ENCODE measurements at regions not wholly inside any gene's neighbourhood (a gene's known extent, or its start where the extent isn't known, plus 50 kb on each side); places are given as distances from the start of the nearest gene placed in this dataset.
A peak's percentile ranks its signal among the peaks of the same experiment; 100 is the strongest.

GRCh38 chr9:89899573-89899972, 294.8 kb downstream of the GADD45G start:
- Histone ChIP-seq H3K4me2 (ENCODE audit: insufficient read depth in 1 of 2, low read depth in 2 of 2, low read length in 2 of 2) (no peak overlapping the region), H3K56ac (replicated peaks; ENCODE audit: insufficient read length, low read depth, low read length) (no peak overlapping the region), H3K27ac (ENCODE audit: low read depth, low read length) (no peak overlapping the region), H2BK12ac (ENCODE audit: low read depth, low read length) (no peak overlapping the region), H3K4me3 (ENCODE audit: extremely low read depth in 1 of 4, insufficient read depth in 2 of 4, low read depth in 3 of 4, low read length in 4 of 4) (no peak overlapping the region), H3K79me1 (ENCODE audit: low read depth, low read length) (no peaks in the 10 kb centered on the region), H4K91ac (replicated peaks; ENCODE audit: insufficient read length, low read length) (no peak overlapping the region), H3K79me2 (ENCODE audit: control insufficient read depth in 1 of 2, insufficient read depth in 2 of 2, low read length in 2 of 2) (no peaks in the 10 kb centered on the region), H3K36me3 (ENCODE audit: control insufficient read depth in 2 of 4, insufficient read depth in 4 of 4, low read length in 3 of 4) (no peaks in the 10 kb centered on the region), H3K4me1 (replicated peaks in 1 of 4; ENCODE audit: control insufficient read depth in 3 of 4, insufficient read depth in 4 of 4, low read length in 3 of 4) (peaks cover 0 to 2% (median 0%) of the 10 kb centered on the region in 4 experiments; a peak in 1 of 7 replicates), H3K18ac (ENCODE audit: extremely low read depth, low read length) (no peak overlapping the region), H2AFZ (ENCODE audit: low read length) (no peak overlapping the region), H2AK5ac (ENCODE audit: low read depth, low read length) (no peak overlapping the region), H2BK5ac (ENCODE audit: low read depth, low read length) (no peak overlapping the region), H2BK15ac (ENCODE audit: low read length) (no peak overlapping the region), H4K5ac (ENCODE audit: insufficient read length, low read depth, low read length) (no peak overlapping the region), H4K8ac (ENCODE audit: extremely low read depth, insufficient read depth, low read length) (no peak overlapping the region), H3K9ac (replicated peaks in 1 of 4; ENCODE audit: extremely low read depth in 1 of 4, low read depth in 3 of 4, low read length in 3 of 4) (no peak overlapping the region), H3K4ac (replicated peaks; ENCODE audit: insufficient read length, low read depth, low read length) (no peak overlapping the region), H2BK120ac (replicated peaks; ENCODE audit: low read depth, low read length) (no peak overlapping the region), H3K9me3 (ENCODE audit: insufficient read depth in 2 of 2, low read depth in 1 of 2, low read length in 1 of 2) (no peaks in the 10 kb centered on the region), H3K27me3 (replicated peaks in 1 of 4; ENCODE audit: control insufficient read depth in 3 of 4, extremely low read depth in 1 of 4, insufficient read depth in 3 of 4, low read length in 3 of 4) (no peaks in the 10 kb centered on the region), H3K14ac (ENCODE audit: insufficient read length) (peak overlapping the region; percentile 12), H2BK20ac (ENCODE audit: low read length) (no peak overlapping the region), H3K23me2 (ENCODE audit: low read depth, low read length) (no peaks in the 10 kb centered on the region; the same call in 1 of the 2 replicates), H3K23ac (ENCODE audit: insufficient read length) (no peak overlapping the region), H4K20me1 (replicated peaks in 1 of 2; ENCODE audit: control insufficient read depth in 1 of 2, insufficient read depth in 2 of 2, low read length in 2 of 2) (no peaks in the 10 kb centered on the region)
- no peak for FAIRE-seq
- ChIA-PET CTCF (ENCODE audit: partially characterized antibody) (interaction anchor here (0.7 to 2.1 kb wide), 4 partner anchors 39 to 306 kb away, joined by 3 to 4 read pairs (median 3); no protein-coding TSS in a partner anchor), POLR2A (ENCODE audit: partially characterized antibody) (no interaction called here)
- no peak for TF ChIP-seq POLR2AphosphoS5 (IDR thresholded peaks at IDR 0.05; ENCODE audit: low read depth, low read length)
- TF ChIP-seq E2F6 (IDR thresholded peaks at IDR 0.05) = no peak
- no peak for TF ChIP-seq ATF3 (IDR thresholded peaks at IDR 0.05; ENCODE audit: insufficient read depth, low read depth, low read length)
- peak; percentile 40; the same call in 1 of the 2 replicates for TF ChIP-seq MAX (IDR thresholded peaks at IDR 0.05)
- TF ChIP-seq RAD21 (IDR thresholded peaks at IDR 0.05 in 1 of 2, conservative IDR thresholded peaks at IDR 0.05 in 1 of 2; ENCODE audit: low read depth in 2 of 2, low read length in 2 of 2) = no peak
- TF ChIP-seq CBX8 (IDR thresholded peaks at IDR 0.05; ENCODE audit: borderline replicate concordance, low read depth, low read length) = no peak
- 90% methylated on average over 3 of the region's 3 CpGs; no CpG with 5 or more reads in 1 of the 2 experiments for WGBS, 2 experiments (ENCODE audit: extremely low coverage in 1 of 2, insufficient coverage in 1 of 2, insufficient read length in 1 of 2, insufficient replicate concordance in 2 of 2, low coverage in 1 of 2, low lambda C conversion rate in 2 of 2, missing lambda C conversion rate in 1 of 2)
- DNase-seq (ENCODE audit: low read depth in 1 of 2, low spot score in 2 of 2) = no peak

Data from H1 (cell line).